HG02884 (cell line): ENCODE measurements at regions not wholly inside any gene's neighbourhood (a gene's known extent, or its start where the extent isn't known, plus 50 kb on each side); places are given as distances from the start of the nearest gene placed in this dataset.

Source experiments
- ATAC-seq: cut with Tn5 transposase; IDR thresholded peaks from one replicate; pipeline ENCODE4 v1.9.1; 2021; ENCODE audit warnings: mild to moderate bottlenecking, moderate library complexity; ENCODE audit not compliant: unreplicated experiment

GRCh38 chr12:19572920-19573558, 133.7 kb downstream of the AEBP2 start:
- ATAC-seq: peak; percentile 73

DNA sequence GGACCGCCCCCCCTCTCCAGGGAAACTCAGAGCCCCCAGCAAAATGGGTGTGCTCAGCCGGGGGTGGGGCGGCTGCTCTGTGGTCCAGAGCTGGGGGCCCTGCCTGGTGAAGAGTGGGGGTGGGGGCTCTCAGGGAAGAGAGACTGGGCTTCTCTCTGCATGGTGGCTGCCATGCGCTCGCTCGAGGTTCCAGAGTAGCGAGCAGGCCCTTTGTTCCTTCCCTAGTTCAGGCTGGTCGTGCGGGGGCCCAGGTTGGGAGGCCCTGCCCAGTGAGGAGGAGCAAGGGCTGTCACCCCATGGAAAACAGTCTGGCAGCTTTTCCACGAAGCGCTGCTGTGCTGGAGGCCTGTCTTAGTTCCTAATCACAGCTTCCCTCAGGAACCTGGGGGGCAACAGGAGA, 134.6 kb downstream of the AEBP2 start:
- ATAC-seq: no peak

GRCh38 chr12:19574601-19575000, 135.3 kb downstream of the AEBP2 start:
- ATAC-seq: no peak

- no peak for ATAC-seq
These were observed 136.3 kb downstream of the AEBP2 start for GRCh38 chr12:19575337-19576243.

GRCh38 chr12:19576506-19577280, 137.4 kb downstream of the AEBP2 start:
- ATAC-seq: no peak

GRCh38 chr12:19577281-19577530, 137.9 kb downstream of the AEBP2 start:
- ATAC-seq: no peak

DNA sequence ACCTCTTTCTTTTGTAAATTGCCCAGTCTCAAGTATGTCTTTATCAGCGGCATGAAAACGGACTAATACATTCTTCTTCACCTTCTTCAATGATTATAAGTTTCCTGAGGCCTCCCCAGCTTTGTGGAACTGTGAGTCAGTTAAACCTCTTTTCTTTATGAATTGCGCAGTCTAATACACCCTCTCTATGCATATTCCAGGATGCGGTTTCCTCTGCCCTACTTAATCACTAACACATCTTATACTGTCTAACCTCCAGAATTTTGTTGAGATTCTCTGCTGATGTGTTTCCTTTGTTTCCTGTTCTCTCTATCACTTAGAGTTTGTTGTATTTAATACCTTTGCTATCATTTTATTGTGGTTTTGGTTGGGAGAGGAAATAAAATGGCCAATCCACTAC, 145.4 kb downstream of the AEBP2 start:
- ATAC-seq: no peak

DNA sequence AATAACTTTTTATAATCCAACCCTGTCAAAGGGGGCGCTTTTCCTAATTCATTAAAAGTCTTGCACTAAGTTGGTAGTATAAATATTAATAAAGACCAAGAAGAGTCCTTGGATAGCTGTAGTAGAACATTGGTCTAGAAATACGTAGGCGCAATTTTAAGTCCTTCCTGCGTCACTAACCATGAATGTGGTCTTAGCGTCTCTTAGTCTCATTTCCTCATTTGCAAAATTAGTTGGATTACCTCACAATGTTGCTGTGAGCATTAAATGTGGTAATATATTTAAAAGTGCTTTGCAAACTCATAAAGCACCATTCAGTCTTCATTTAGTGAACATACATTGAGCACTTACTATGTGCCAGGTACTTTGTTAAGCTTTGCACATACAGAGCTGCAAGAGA, 149.7 kb downstream of the AEBP2 start:
- ATAC-seq: no peak

- no peak for ATAC-seq
These were observed 152.7 kb downstream of the AEBP2 start for GRCh38 chr12:19591951-19592350.

DNA sequence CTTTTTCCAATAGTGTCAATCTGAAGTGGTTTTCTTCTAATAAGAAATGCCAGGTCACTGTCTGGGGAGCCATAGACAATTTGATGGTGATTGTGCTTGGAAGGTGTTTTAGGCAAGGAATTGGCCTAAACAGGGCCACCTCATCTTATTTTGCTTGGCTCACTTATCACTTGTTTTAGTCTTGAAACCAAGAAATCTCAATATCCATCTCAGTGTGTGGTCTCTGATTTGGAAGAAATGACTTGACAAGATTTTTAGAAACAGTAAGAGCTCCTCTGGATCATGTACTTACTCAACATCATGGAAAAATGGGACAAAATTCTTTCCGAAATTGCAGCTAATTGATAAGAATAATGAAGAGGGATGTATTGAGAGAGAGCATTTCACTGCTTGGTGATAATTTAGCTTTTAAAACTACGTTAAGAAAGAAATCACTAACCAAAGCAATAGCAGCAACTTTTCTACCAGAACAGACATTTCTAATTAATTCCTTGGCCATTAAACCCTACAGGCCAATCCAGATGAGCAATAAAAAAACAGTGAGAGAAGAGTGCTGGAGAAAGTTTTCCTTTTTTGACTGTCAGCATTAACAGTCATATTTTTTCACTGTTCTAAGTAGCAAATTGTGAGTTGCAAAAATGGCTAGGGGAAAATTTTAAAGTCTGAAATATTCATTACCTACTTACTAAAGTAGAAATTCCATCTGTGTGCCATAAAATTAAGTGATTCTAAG, 157.3 kb downstream of the AEBP2 start:
- ATAC-seq: no peak

DNA sequence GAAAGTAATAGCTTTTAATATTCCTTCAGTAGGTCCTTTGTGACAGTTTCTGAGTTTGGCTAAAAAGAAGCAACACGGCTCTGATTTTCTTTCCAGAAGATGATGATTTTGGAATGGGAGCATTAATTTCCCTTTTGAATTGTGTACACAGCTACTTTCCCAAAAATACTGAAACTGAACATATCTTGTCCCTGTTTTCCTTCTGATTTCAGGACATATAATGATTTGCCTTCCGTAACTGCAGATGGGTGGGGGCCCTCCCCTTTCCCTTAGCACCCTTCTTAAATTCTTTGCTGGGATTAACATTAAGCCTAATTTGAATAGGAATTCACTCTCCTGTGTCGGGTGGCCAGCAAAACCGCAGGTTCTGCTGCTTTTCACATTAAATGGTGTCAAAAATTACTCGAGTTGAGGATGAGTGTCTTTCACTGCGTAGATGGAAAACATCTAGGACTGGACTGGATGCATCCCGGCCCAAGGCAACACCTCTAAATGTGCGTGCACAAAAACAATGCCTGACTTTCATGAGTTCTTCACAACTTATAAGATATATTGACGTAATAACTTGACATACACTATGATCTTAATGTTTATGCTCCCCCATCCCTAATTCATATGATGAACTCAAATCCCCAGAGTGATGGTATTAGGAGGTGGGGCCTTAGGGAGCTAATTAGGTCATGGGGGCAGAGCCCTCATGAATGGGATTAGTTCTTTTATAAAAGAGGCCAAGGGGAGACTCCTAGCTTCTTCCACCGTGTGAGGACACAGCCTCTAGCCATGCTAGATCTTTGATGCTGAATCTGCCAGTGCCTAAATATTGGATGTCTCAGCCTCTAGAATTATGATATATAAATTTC, 158.1 kb downstream of the AEBP2 start:
- ATAC-seq: no peak

DNA sequence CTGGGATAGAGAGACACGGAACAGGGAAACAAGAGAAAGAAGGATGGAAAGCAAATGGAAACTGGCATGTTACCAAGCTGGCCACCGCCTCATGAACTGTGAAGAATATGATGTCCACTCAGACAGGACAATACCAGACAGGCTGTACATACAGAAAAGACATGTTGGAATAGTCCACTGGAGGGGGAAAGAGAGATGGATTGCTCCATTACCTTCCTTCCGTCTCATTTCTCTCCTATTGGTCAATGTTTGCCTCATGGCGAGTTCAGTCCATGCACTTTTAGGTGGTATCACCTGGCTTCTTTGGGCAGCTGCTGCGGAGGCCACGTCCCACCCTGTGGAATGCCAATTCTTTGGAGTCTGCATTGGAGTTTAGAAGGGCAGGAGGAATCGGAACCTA, 166.4 kb downstream of the AEBP2 start:
- ATAC-seq: no peak

DNA sequence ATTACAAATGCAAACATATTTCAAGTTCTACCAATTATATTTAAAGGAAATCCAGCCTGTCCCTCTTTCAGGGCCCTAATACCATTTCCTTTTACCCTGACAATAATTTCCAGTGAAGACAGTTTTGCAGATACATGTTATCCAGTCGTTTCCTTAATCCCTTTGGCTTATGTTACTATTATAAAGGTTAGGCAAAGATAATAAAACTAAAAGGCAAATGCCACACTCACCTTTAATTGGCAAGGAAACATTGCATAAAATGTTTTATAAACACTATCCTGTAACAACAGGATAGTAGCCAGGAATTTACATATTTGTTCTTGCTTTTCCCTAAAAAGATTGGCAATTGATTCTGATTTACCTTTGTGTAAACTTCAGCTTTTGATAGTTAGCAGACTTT, 168.7 kb downstream of the AEBP2 start:
- ATAC-seq: no peak

DNA sequence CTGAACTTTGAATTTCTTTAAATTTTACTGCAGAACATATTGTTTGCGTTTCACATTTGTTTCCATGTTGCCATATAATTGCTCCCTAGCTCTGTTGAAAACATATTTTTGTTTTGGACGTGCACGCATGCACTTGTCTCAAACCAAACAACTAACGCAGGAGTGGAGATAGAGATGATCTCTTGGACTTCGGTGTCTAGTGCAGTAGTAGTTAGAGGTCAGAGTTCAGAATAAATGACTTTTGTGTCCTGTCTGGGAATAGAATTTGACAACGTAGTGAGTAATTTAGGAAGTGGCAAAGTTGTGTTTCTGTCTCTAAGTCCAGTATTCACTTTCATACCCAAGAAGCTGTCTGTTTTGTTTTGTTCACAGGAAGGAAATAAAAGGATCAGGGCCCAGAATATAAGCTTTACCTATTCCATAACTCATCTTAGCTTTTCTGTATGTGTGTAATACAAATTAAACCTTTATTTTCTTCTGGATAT, 173.8 kb downstream of the AEBP2 start:
- ATAC-seq: no peak

GRCh38 chr12:19614601-19615383, 175.5 kb downstream of the AEBP2 start:
- ATAC-seq: no peak

GRCh38 chr12:19615384-19615725, 176.1 kb downstream of the AEBP2 start:
- no peak for ATAC-seq

DNA sequence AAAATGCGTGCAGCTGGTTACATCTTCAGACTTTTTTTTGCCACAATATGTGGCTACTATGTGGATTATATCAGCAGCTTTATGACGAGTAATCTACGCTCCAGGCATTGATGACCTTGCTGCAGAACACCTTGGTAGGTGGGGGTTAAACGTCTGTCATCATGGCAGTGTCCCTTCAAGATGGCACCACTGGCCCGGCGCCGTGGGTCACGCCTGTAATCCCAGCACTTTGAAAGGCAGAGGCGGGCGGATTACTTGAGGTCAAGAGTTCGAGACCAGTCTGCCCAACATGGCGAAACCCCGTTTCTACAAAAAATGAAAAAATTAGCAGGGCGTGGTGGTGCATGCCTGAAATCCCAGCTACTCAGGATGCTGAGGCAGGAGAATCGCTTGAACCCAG, 177.5 kb downstream of the AEBP2 start:
- no peak for ATAC-seq

DNA sequence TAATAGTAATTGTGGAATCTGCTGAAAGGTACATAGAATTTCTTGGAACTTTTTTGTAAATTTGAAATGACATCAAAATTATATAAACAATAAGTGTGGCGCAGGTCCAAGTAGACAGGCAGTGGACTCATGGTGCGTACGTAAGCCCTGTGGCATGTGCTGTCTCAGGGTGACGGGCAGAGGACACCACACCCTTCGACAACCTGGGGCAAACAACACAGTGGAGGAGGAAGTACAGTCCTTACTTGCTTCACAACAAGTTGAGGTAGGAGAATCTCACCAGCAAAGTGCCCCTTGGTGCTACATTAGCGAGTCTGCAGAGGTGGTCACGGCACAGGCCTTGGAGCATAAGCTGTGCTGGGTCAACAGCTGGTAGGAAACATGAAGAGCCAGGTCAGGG, 180.9 kb downstream of the AEBP2 start:
- no peak for ATAC-seq

- no peak for ATAC-seq
These were observed 184.6 kb downstream of the AEBP2 start for GRCh38 chr12:19623751-19624399.
